IMR-90 (cell line): ENCODE measurements at regions not wholly inside any gene's neighbourhood (a gene's known extent, or its start where the extent isn't known, plus 50 kb on each side); places are given as distances from the start of the nearest gene placed in this dataset.
A peak's percentile ranks its signal among the peaks of the same experiment; 100 is the strongest.

ENCODE experiments used
- ATAC-seq: fragments of 200-7000 bp; cut with Tn5 transposase; 2 replicates; pipeline ENCODE4 v1.9.1; 2020; ENCODE audit warnings: low read depth, mild to moderate bottlenecking, moderate library complexity
- BruUV-seq: library from RNA; stranded (reverse); fragments of 400-500 nt; replicated peaks from 2 replicates; lab custom pipeline; 2021; lab: Mats Ljungman, UMichigan
- CTCF ChIA-PET: fragments of 300-600 bp; formaldehyde crosslinking; extraction: SDS; loops from one replicate; lab custom pipeline; 2021; ENCODE audit warnings: antibody characterized with exemption; lab: Yijun Ruan, JAX
- POLR2A ChIA-PET: fragments of 300-600 bp; sonication (Branson Sonifier 250); formaldehyde crosslinking; loops from one replicate; lab custom pipeline; 2022; ENCODE audit warnings: antibody characterized with exemption; ENCODE audit not compliant: unreplicated experiment; lab: Charles Lee
- DNase-seq: peaks from one replicate; pipeline ENCODE4 v3.0.0; 2013
- H2AFZ ChIP-seq: replicated peaks from 2 replicates; pipeline ENCODE3; 2013; ENCODE audit warnings: low read length, mild to moderate bottlenecking; ENCODE audit not compliant: poor library complexity
- H2AK5ac ChIP-seq: 2 replicates; pipeline ENCODE4 v1.6.1; 2013; ENCODE audit warnings: low read depth, low read length, inconsistent platforms
- H2AK9ac ChIP-seq: replicated peaks from 2 replicates; pipeline ENCODE3; 2013; ENCODE audit warnings: mild to moderate bottlenecking, low read depth, low read length, moderate library complexity; ENCODE audit not compliant: poor library complexity
- H2BK120ac ChIP-seq: 2 replicates; pipeline ENCODE4 v1.6.1; 2013; ENCODE audit warnings: low read depth, low read length, inconsistent platforms
- H2BK15ac ChIP-seq: 3 replicates; pipeline ENCODE4 v1.6.1; 2013; ENCODE audit warnings: low read depth, low read length, inconsistent platforms
- H2BK20ac ChIP-seq: 2 replicates; pipeline ENCODE4 v1.6.1; 2013; ENCODE audit warnings: low read depth, mild to moderate bottlenecking, inconsistent platforms, low read length, moderate library complexity
- H2BK5ac ChIP-seq: 2 replicates; pipeline ENCODE4 v1.6.1; 2013; ENCODE audit warnings: mild to moderate bottlenecking, low read depth, low read length, inconsistent platforms; ENCODE audit not compliant: poor library complexity, severe bottlenecking
- H3K14ac ChIP-seq: replicated peaks from 2 replicates; pipeline ENCODE4 v1.6.1; 2013; ENCODE audit warnings: low read depth, low read length, inconsistent platforms
- H3K18ac ChIP-seq: 2 replicates; pipeline ENCODE4 v1.6.1; 2013; ENCODE audit warnings: low read depth, low read length, control low read depth
- H3K23ac ChIP-seq: 2 replicates; pipeline ENCODE4 v1.6.1; 2013; ENCODE audit warnings: low read depth, low read length, inconsistent platforms
- H3K27ac ChIP-seq: 2 replicates; pipeline ENCODE4 v1.5.1; 2013; ENCODE audit warnings: mild to moderate bottlenecking, control low read depth, low read length; ENCODE audit not compliant: insufficient read depth
- H3K27me3 ChIP-seq: 2 replicates; pipeline ENCODE4 v1.6.1; 2013; ENCODE audit warnings: low read length; ENCODE audit not compliant: control insufficient read depth, insufficient read depth
- H3K36me3 ChIP-seq: 2 replicates; pipeline ENCODE4 v1.6.1; 2013; ENCODE audit warnings: low read length, mixed read lengths; ENCODE audit not compliant: control insufficient read depth, insufficient read depth
- H3K4ac ChIP-seq: 2 replicates; pipeline ENCODE4 v1.6.1; 2013; ENCODE audit warnings: low read depth, low read length, inconsistent platforms
- H3K4me1 ChIP-seq: 2 replicates; pipeline ENCODE4 v1.6.1; 2013; ENCODE audit warnings: low read length, mixed read lengths; ENCODE audit not compliant: control insufficient read depth, insufficient read depth
- H3K4me2 ChIP-seq: 2 replicates; pipeline ENCODE4 v1.6.1; 2013; ENCODE audit warnings: low read depth, mild to moderate bottlenecking, control low read depth, low read length, moderate library complexity
- H3K4me3 ChIP-seq: 2 replicates; pipeline ENCODE4 v1.5.1; 2013; ENCODE audit warnings: low read depth, mild to moderate bottlenecking, control low read depth, low read length, moderate library complexity; ENCODE audit not compliant: insufficient read depth
- H3K56ac ChIP-seq: 2 replicates; pipeline ENCODE4 v1.6.1; 2013; ENCODE audit warnings: low read length, inconsistent platforms; ENCODE audit not compliant: insufficient read depth; ENCODE audit errors: extremely low read depth
- H3K79me1 ChIP-seq, 2 experiments: 2 replicates each; pipeline ENCODE4 v1.6.1; 2013; ENCODE audit warnings: low read length in 2 of 2, inconsistent platforms in 1 of 2, low read depth in 1 of 2
- H3K9ac ChIP-seq: 2 replicates; pipeline ENCODE4 v1.6.1; 2013; ENCODE audit warnings: low read depth, low read length, control low read depth
- H3K9me1 ChIP-seq: 2 replicates; pipeline ENCODE4 v1.6.1; 2013; ENCODE audit warnings: low read length, inconsistent platforms; ENCODE audit not compliant: insufficient read depth
- H3K9me3 ChIP-seq: 2 replicates; pipeline ENCODE4 v1.6.1; 2013; ENCODE audit warnings: low read length; ENCODE audit not compliant: control insufficient read depth, insufficient read depth
- H4K20me1 ChIP-seq: 2 replicates; pipeline ENCODE4 v1.6.1; 2013; ENCODE audit warnings: low read length, inconsistent platforms; ENCODE audit not compliant: insufficient read depth
- H4K5ac ChIP-seq: 2 replicates; pipeline ENCODE4 v1.6.1; 2013; ENCODE audit warnings: mild to moderate bottlenecking, low read depth, low read length, control low read depth
- H4K8ac ChIP-seq, 2 experiments: 2 replicates each; pipeline ENCODE4 v1.6.1; 2013; ENCODE audit warnings: low read depth in 2 of 2, low read length in 2 of 2, control low read depth in 1 of 2, inconsistent platforms in 1 of 2
- H4K91ac ChIP-seq: 2 replicates; pipeline ENCODE4 v1.6.1; 2013; ENCODE audit warnings: low read depth, low read length, inconsistent platforms; ENCODE audit not compliant: insufficient read depth
- CTCF ChIP-seq: conservative IDR thresholded peaks from 2 replicates; pipeline ENCODE4 v1.5.1; 2012; ENCODE audit warnings: mild to moderate bottlenecking, low read depth, low read length, improper control_type of control experiment
- FOS ChIP-seq: fragments of 150-350 bp; IDR thresholded peaks from 2 replicates; pipeline ENCODE4 v1.6.1; 2016; ENCODE audit warnings: low read depth, low read length
- MAZ ChIP-seq: IDR thresholded peaks from 2 replicates; pipeline ENCODE4 v1.6.1; 2012; ENCODE audit warnings: low read depth, mild to moderate bottlenecking, low read length, improper control_type of control experiment, moderate library complexity, borderline replicate concordance
- MXI1 ChIP-seq: IDR thresholded peaks from 2 replicates; pipeline ENCODE4 v1.6.1; 2012; ENCODE audit warnings: low read depth, mild to moderate bottlenecking, low read length, moderate library complexity, borderline replicate concordance
- RCOR1 ChIP-seq: IDR thresholded peaks from 2 replicates; pipeline ENCODE4 v1.6.1; 2012; ENCODE audit warnings: mild to moderate bottlenecking, low read length, improper control_type of control experiment; ENCODE audit not compliant: insufficient replicate concordance
- WGBS, 2 experiments: methylation state at CpG; one replicate each; pipeline versions ENCODE4 v1.1.5 to v1.1.7; 2013; ENCODE audit warnings: missing lambda C conversion rate in 2 of 2; ENCODE audit not compliant: insufficient read length in 1 of 2; ENCODE audit errors: extremely low coverage in 2 of 2; 5-methylcytosine and 5-hydroxymethylcytosine counted together
- dilution Hi-C: fragments of 300-500 bp; cut with HindIII; formaldehyde crosslinking; loops from one replicate; pipeline ENCODE4 v1.14.3; 2018; ENCODE audit warnings: low sequenced_read_pairs; ENCODE audit not compliant: unreplicated experiment
- in situ Hi-C: fragments of 300-500 bp; cut with MboI; formaldehyde crosslinking; loops from 3 replicates; pipeline ENCODE4 v1.14.3; 2019; ENCODE audit warnings: low sequenced_read_pairs, inconsistent platforms, mixed read lengths
- intact Hi-C: fragments of 100-400 bp; cut with micrococcal nuclease; formaldehyde crosslinking; loops from 2 replicates; pipeline ENCODE4 v1.10.0; 2022

- Histone ChIP-seq H3K36me3 (no peaks in the 10 kb centered on the region), H3K18ac (no peak overlapping the region), H3K9me1 (no peaks in the 10 kb centered on the region), H3K9ac (no peak overlapping the region), H4K8ac (no peak overlapping the region), H3K4me3 (no peak overlapping the region), H3K4me2 (no peak overlapping the region), H2BK120ac (no peak overlapping the region), H3K56ac (no peak overlapping the region), H4K20me1 (no peaks in the 10 kb centered on the region), H3K79me1 (no peaks in the 10 kb centered on the region), H3K4ac (no peak overlapping the region), H3K14ac (no peak overlapping the region), H2AK5ac (no peak overlapping the region), H2AK9ac (no peak overlapping the region), H3K9me3 (peaks cover 4% of the 10 kb centered on the region; the same call in 1 of the 2 replicates), H2AFZ (no peak overlapping the region), H3K23ac (no peak overlapping the region), H4K91ac (no peak overlapping the region), H4K5ac (no peak overlapping the region), H2BK15ac (no peak overlapping the region), H3K27me3 (no peaks in the 10 kb centered on the region), H2BK20ac (no peak overlapping the region), H3K27ac (no peak overlapping the region), H2BK5ac (no peak overlapping the region), H3K4me1 (no peaks in the 10 kb centered on the region)
- ATAC-seq (peak; percentile 35; the same call in 1 of the 2 replicates), DNase-seq (peak; percentile 13)
- no TSS peak for BruUV-seq
- in situ Hi-C loops (no loop called here), dilution Hi-C loops (no loop called here), intact Hi-C loops (no loop called here)
- CTCF ChIA-PET, result no interaction called here
- TF ChIP-seq RCOR1 (no peak), MAZ (no peak), MXI1 (no peak), FOS (no peak), CTCF (no peak)
- WGBS, 2 experiments, result no CpG with 5 or more reads among the region's 8 CpGs
- POLR2A ChIA-PET, result no interaction called here
Observed at GRCh38 chr14:84825481-84826251, 704.3 kb upstream of the FLRT2 start.
